Skeletal muscle satellite cell (primary cell): ENCODE measurements at regions not wholly inside any gene's neighbourhood (a gene's known extent, or its start where the extent isn't known, plus 50 kb on each side); places are given as distances from the start of the nearest gene placed in this dataset.

Source experiments
- H3K27me3 ChIP-seq: 2 replicates; pipeline ENCODE4 v1.7.0; 2013; ENCODE audit warnings: low read length; ENCODE audit not compliant: control insufficient read depth, insufficient read depth
- H3K36me3 ChIP-seq: 2 replicates; pipeline ENCODE4 v1.7.0; 2013; ENCODE audit warnings: mild to moderate bottlenecking, control low read depth, low read length; ENCODE audit not compliant: insufficient read depth
- H3K4me1 ChIP-seq: 2 replicates; pipeline ENCODE4 v1.7.0; 2013; ENCODE audit warnings: low read length; ENCODE audit not compliant: control insufficient read depth, insufficient read depth
- H3K4me2 ChIP-seq: 2 replicates; pipeline ENCODE4 v1.7.0; 2013; ENCODE audit warnings: mild to moderate bottlenecking, low read length
- H3K4me3 ChIP-seq: 2 replicates; pipeline ENCODE4 v1.7.0; 2013; ENCODE audit warnings: low read length
- H3K9ac ChIP-seq: 2 replicates; pipeline ENCODE4 v1.7.0; 2013; ENCODE audit warnings: mild to moderate bottlenecking, low read depth, low read length, moderate library complexity
- H3K9me3 ChIP-seq: replicated peaks from 2 replicates; pipeline ENCODE4 v1.7.0; 2013; ENCODE audit warnings: mild to moderate bottlenecking, control low read depth, low read length

DNA sequence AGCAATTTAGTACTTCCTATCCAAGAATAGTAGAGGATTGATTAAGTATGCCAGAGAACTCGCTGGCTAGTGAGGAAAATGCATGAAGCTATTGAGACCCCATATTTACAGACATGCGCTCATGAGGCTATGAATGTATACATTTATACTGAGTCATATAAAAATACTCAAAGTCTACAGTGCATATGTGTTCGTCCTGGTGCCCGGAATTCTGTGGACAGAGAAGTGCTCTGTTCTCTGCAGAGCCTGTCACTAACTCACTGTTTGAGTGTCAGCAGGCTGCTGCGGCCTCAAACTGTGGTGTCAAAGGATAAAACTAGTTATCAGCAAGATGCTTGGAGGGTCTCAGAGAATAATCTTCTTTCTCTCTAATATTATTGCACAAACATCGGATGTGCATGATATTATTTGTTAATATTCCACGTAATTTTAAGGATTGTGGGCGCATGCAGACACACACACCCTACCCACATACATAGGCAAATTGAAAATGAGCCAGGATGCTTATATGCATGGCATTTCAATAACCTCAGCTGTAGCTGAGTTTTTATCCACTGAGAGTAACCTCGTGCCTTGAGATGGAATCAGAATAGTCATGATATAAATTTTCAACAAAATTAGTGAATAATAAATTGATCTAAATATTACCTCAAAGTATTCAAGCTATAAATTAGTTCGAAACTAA lies 50.0 kb upstream of the TSC22D2 start:
- Histone ChIP-seq H3K36me3 (no peaks in the 10 kb centered on the region), H3K4me1 (no peaks in the 10 kb centered on the region), H3K9me3 (no peaks in the 10 kb centered on the region), H3K9ac (no peak overlapping the region), H3K4me2 (no peak overlapping the region), H3K4me3 (no peak overlapping the region), H3K27me3 (no peaks in the 10 kb centered on the region)

DNA sequence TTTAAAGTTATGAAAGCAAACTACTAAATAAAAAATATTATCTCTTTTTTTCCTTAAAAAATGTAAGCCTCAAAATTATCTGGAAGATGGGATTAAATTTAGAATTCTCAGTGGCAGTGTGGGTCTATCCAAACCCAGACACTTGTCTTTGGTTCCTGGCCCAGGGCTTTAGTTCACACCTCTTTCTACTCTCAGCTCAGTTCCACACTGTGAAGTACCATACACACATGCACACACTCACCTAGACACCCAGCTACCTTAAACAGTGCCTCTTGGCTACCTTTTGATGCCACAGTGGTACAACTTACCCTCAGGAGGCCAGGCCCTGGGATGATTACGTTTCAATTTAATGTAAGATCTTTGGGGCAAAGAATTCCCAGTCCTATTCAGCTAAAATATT lies 51.0 kb upstream of the TSC22D2 start:
- no peaks in the 10 kb centered on the region for H3K9me3 ChIP-seq
- no peak overlapping the region for H3K9ac ChIP-seq
- no peaks in the 10 kb centered on the region for H3K36me3 ChIP-seq
- no peak overlapping the region for H3K4me3 ChIP-seq
- no peaks in the 10 kb centered on the region for H3K4me1 ChIP-seq
- H3K27me3 ChIP-seq, result no peaks in the 10 kb centered on the region
- no peak overlapping the region for H3K4me2 ChIP-seq

DNA sequence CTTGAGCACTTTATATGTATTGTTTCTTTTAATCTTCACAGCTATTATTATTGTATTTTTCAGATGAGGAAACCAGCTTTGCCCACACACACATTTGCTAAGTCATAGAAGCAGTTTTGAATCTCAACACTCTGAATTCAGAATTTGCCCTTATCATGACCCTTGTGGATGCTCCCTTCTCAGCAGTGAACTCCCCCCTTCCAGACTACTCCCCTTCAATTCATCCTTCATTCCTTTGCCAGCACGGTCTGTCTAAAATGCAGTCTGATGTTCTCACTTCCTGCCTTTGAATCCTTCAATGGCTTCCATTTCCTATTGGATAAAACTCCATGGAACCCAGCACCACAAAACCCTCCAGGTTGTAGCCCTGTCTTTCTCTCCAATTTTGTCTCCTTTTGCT lies 52.5 kb upstream of the TSC22D2 start:
- no peak overlapping the region for H3K4me2 ChIP-seq
- no peaks in the 10 kb centered on the region for H3K9me3 ChIP-seq
- no peaks in the 10 kb centered on the region for H3K36me3 ChIP-seq
- H3K27me3 ChIP-seq, result no peaks in the 10 kb centered on the region
- peaks cover 6% of the 10 kb centered on the region for H3K4me1 ChIP-seq
- no peak overlapping the region for H3K9ac ChIP-seq
- H3K4me3 ChIP-seq, result no peak overlapping the region

DNA sequence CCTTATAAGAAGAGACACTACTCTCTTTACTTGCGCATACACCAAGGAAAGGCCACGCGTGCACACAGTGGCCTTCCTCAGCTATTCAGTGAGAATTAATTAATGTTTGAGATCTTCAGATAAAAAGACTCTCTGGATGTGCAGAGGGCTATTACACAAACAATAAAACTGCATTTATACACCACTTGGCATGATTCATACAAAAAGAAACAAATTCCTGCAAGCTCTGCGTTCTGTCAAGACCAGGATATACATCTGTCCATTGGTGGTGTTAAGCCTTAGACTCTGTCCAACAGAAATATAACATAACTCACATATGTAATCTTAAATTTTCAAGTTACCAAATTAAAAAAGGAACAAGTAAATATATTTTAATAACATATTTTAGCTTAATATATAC lies 55.2 kb upstream of the TSC22D2 start:
- Histone ChIP-seq H3K27me3 (no peaks in the 10 kb centered on the region), H3K9ac (no peak overlapping the region), H3K4me1 (peaks cover 29% of the 10 kb centered on the region), H3K4me2 (no peak overlapping the region), H3K9me3 (no peaks in the 10 kb centered on the region), H3K36me3 (no peaks in the 10 kb centered on the region), H3K4me3 (no peak overlapping the region)

DNA sequence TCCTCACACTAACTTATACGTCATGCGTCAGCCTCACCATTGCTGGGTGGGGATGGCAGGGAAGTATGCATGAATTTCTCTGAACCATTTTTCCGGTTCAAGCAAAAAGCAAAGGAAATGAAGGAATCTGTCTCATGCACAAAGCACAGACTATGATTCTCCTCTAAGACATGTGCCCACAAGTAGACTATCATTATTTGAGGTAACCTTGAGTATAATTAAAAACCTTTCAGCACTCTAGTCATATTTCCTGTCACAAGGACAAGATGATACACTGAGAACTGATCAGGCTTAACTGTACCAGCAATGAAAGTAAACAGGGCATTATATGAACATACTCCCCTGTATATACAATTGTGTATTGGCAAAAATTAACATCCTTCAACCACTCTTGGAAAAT lies 56.7 kb upstream of the TSC22D2 start:
- Histone ChIP-seq H3K4me2 (no peak overlapping the region), H3K27me3 (no peaks in the 10 kb centered on the region), H3K9me3 (no peaks in the 10 kb centered on the region), H3K4me3 (no peak overlapping the region), H3K36me3 (no peaks in the 10 kb centered on the region), H3K4me1 (peaks cover 45% of the 10 kb centered on the region), H3K9ac (no peak overlapping the region)

DNA sequence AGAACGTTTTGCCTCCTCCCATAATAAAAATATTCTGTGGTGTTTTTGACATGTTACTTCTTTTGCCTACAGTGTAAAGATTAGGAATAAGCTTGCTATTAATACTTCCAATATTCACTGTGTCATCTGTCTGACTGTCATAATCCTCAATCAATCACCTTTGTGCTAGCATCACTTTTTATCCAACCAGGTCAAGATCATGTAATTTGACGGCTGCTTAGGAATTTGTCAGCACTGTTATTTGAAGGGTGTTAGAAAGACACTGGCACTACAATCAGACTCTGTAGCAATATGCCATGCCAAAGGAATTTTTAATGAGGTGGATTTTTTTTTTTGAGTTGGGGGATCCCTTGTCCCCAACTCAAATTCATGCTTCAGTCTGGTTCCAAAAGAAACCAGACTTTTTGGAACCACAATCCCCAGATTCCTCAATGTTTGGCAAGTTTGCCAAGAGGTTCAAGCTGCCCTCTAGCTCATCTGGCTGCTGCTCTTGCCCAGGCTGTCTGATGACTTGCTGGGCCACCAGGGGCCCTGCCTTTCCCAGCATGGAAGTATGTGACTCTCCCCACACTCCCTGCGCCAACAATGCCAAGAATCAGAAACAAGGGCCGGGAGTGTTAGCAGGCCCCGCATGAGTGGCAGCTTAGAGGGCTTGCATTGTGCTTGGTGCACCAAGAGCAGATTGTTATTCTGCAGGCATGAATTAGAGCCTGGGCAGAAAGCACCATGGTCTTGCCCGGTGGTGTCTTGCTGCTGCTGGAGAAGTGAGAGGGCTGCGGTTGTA lies 58.6 kb upstream of the TSC22D2 start:
- H3K4me1 ChIP-seq, result peaks cover 47% of the 10 kb centered on the region
- no peaks in the 10 kb centered on the region for H3K36me3 ChIP-seq
- no peaks in the 10 kb centered on the region for H3K9me3 ChIP-seq
- H3K4me2 ChIP-seq, result peak overlapping the region; percentile 66
- H3K4me3 ChIP-seq, result no peak overlapping the region
- peak overlapping the region; percentile 67 for H3K9ac ChIP-seq
- no peaks in the 10 kb centered on the region for H3K27me3 ChIP-seq

DNA sequence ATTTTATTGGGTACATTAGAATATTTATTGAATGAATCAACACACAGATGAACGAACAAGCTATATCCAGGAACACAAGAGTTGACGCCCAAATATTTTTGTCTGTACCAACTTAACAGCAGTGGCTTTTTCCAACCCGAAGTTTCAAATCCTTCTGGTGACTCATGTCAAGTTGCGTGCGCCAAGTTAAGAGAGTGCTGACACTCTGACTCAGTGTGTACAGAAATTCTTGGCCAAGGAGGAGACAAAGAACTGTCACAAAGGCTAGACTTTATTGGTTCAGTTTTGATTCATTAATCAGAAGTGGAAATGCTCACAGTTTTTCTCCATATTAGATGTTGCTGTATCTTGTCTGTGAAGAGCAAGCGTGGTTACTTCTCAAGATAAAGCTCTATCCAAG lies 59.6 kb upstream of the TSC22D2 start:
- H3K36me3 ChIP-seq, result no peaks in the 10 kb centered on the region
- H3K9me3 ChIP-seq, result no peaks in the 10 kb centered on the region
- H3K4me2 ChIP-seq, result peak overlapping the region; percentile 66
- H3K9ac ChIP-seq, result peak overlapping the region; percentile 67
- H3K27me3 ChIP-seq, result no peaks in the 10 kb centered on the region
- H3K4me1 ChIP-seq, result peaks cover 53% of the 10 kb centered on the region
- peak overlapping the region; percentile 18 for H3K4me3 ChIP-seq

DNA sequence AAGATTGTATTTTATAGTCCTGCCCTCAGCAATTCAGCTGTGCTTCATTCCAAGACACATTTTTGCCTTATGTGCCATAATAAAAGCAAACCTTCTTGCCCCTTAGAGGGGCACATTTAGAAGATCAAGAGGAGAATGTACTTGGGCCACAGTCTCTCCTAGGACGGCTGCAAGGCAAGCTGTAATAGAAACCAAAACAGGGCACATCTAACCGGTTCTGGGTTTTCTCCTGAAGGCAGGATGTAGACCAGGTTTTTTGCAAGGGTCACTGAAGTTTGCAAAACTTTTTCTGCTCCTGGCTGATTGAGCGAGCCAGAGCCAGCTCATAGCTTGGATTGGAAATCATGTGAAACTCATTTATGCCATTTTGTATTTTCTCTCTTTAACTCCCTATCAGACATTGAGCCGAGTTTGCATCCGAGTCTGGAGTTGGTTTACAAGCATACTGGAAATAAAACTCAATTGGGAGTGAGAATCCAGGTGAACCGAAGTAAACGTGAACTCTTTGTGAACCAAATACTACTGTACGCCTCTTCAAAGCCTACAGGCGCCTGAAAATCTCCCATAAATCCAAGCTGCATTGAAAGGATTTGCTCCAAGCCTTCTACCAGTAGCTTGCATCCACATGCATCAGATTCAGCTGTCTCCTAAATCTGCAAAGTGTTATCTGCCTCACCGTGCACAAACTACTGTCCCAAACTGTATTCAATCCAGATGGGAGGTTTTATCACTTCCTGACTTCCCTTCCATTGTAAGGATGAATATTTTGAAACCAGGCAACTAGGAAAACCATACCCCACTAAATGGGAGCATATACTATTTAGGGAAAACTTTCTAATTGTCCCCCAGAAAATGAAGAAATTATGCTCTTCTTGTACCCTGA lies 60.9 kb upstream of the TSC22D2 start:
- Histone ChIP-seq H3K36me3 (no peaks in the 10 kb centered on the region), H3K4me3 (peak overlapping the region; percentile 23), H3K27me3 (no peaks in the 10 kb centered on the region), H3K9me3 (no peaks in the 10 kb centered on the region), H3K9ac (peak overlapping the region; percentile 40), H3K4me2 (peak overlapping the region; percentile 65), H3K4me1 (peaks cover 53% of the 10 kb centered on the region)

DNA sequence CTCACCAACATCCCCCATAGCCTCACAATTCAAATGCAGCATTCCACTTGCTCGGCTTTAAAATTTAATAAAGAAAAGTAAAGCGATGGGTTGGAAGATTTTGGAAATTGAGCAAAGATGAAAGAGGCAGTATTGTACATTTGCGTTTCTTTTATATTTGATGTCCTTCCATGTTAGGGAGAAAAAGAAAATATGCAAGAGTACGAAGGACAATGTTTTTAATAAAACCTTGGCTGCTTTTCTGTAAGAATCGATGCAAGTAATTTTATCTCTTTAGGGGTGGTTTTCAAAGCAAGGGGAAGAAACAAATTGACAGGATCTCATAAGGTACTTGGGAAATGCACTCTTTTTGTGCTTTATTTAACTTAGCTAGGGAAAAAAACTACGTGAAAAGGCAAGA lies 61.8 kb upstream of the TSC22D2 start:
- Histone ChIP-seq H3K27me3 (no peaks in the 10 kb centered on the region), H3K4me1 (peaks cover 55% of the 10 kb centered on the region), H3K36me3 (no peaks in the 10 kb centered on the region), H3K9me3 (no peaks in the 10 kb centered on the region), H3K4me2 (peak overlapping the region; percentile 65), H3K4me3 (no peak overlapping the region), H3K9ac (peak overlapping the region; percentile 40)

DNA sequence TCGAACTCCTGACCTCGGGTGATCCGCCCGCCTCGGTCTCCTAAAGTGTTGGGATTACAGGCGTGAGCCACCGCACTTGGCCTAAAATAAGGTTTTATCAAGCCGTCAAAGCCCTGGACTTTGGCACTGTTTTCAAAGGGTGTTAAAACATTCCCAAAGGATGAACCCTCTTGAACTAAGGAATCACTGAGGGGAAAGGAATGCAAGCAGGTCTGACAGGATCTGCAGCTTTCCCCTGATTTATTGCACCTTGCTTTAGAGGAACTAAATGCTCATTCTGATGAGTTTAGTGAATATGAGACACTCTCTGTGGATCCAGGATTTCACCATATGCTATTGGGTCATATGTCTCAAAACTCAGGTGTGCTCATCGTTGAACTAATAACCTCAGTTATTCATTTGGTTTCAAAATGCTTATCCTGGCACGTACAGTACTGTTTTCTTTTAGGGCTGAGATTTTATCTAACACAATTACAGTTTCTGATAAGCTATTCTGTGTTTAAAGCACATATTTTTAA lies 63.0 kb upstream of the TSC22D2 start:
- H3K36me3 ChIP-seq, result no peaks in the 10 kb centered on the region
- H3K4me1 ChIP-seq, result peaks cover 50% of the 10 kb centered on the region
- H3K4me2 ChIP-seq, result no peak overlapping the region
- H3K27me3 ChIP-seq, result no peaks in the 10 kb centered on the region
- no peak overlapping the region for H3K9ac ChIP-seq
- no peaks in the 10 kb centered on the region for H3K9me3 ChIP-seq
- no peak overlapping the region for H3K4me3 ChIP-seq

DNA sequence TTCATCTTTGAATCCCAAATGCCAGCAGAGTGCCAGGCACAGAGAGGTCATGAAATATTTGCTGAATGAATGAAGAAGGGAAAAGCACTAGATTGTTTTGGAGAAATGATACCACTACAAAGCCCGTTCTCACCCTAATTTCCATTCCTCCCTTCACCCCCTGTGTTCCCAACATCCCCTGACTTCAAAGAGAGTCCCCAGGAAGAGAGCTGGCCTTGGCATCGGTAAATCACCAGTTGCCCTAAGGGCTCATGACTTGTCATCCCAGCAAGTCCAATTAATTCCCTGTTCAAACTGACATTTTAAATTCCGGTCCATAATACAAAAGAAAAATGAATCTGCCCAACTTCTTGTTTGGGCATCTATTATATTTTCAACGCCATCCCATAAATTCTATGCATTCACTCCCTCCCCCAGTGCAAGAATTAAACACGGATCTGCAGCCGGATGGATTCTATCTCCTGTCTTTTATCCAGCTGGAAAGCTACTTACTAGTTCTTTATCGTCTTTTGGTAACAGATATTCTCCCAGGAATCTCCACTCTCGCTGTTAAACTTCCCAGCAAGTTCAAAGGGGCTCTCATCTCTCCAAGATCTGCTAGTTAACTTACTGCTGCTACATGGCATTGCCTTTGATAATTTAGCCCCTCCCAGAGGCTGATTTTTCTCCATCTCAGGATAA lies 63.9 kb upstream of the TSC22D2 start:
- no peaks in the 10 kb centered on the region for H3K9me3 ChIP-seq
- no peaks in the 10 kb centered on the region for H3K36me3 ChIP-seq
- H3K27me3 ChIP-seq, result no peaks in the 10 kb centered on the region
- H3K4me3 ChIP-seq, result no peak overlapping the region
- H3K9ac ChIP-seq, result no peak overlapping the region
- H3K4me2 ChIP-seq, result no peak overlapping the region
- H3K4me1 ChIP-seq, result peaks cover 41% of the 10 kb centered on the region
